ENCODE measurements at regions not wholly inside any gene's neighbourhood (a gene's known extent, or its start where the extent isn't known, plus 50 kb on each side); places are given as distances from the start of the nearest gene placed in this dataset.

DNA sequence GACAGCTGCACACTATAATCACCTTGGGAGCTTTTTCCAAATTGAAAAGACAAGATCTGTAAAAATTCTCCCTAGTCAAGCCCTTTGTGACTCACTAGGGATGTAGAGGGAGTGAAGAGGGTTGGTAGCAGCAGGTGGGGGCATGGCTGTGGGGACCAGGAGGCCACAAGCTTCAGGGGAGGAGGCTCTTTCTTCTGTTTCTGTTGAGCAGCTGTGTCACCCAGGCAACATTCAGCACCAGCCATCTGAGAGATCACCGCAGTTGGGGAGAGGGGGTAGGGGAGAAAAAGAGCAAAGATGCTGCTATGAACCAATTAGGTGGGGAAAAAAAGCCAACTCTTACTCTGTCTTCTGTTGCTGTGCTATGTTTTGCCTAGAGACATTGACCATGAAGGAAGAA, 352.3 kb upstream of the MEIS1 start:
- no peak for TF ChIP-seq POLR2A (IDR thresholded peaks at IDR 0.05; ENCODE audit: control extremely low read depth in 1 of 2, low read depth in 2 of 2, low read length in 2 of 2)
- TF ChIP-seq, protein P1, sequence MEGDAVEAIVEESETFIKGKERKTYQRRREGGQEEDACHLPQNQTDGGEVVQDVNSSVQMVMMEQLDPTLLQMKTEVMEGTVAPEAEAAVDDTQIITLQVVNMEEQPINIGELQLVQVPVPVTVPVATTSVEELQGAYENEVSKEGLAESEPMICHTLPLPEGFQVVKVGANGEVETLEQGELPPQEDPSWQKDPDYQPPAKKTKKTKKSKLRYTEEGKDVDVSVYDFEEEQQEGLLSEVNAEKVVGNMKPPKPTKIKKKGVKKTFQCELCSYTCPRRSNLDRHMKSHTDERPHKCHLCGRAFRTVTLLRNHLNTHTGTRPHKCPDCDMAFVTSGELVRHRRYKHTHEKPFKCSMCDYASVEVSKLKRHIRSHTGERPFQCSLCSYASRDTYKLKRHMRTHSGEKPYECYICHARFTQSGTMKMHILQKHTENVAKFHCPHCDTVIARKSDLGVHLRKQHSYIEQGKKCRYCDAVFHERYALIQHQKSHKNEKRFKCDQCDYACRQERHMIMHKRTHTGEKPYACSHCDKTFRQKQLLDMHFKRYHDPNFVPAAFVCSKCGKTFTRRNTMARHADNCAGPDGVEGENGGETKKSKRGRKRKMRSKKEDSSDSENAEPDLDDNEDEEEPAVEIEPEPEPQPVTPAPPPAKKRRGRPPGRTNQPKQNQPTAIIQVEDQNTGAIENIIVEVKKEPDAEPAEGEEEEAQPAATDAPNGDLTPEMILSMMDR (IDR thresholded peaks at IDR 0.05; ENCODE audit: control extremely low read depth in 1 of 3, insufficient read depth in 1 of 3, low read depth in 1 of 3, low read length in 3 of 3), result no peak
